HL-60 (cell line): ENCODE measurements at regions not wholly inside any gene's neighbourhood (a gene's known extent, or its start where the extent isn't known, plus 50 kb on each side); places are given as distances from the start of the nearest gene placed in this dataset.

ENCODE experiments used
- CTCF ChIP-seq: IDR thresholded peaks from one replicate; pipeline ENCODE4 v1.5.1; 2011; ENCODE audit warnings: low read length, control low read depth, inconsistent platforms; ENCODE audit not compliant: insufficient read depth
- POLR2AphosphoS5 ChIP-seq: IDR thresholded peaks from 2 replicates; pipeline ENCODE4 v1.6.1; 2012; ENCODE audit warnings: low read depth
- SPI1 ChIP-seq: IDR thresholded peaks from 2 replicates; pipeline ENCODE4 v1.6.1; 2012; ENCODE audit warnings: low read depth, mild to moderate bottlenecking, borderline replicate concordance
- TF ChIP-seq, protein P1 (sequence below): IDR thresholded peaks from 2 replicates; pipeline ENCODE4 v1.6.1; 2012; ENCODE audit warnings: low read depth; ENCODE audit not compliant: insufficient replicate concordance

DNA sequence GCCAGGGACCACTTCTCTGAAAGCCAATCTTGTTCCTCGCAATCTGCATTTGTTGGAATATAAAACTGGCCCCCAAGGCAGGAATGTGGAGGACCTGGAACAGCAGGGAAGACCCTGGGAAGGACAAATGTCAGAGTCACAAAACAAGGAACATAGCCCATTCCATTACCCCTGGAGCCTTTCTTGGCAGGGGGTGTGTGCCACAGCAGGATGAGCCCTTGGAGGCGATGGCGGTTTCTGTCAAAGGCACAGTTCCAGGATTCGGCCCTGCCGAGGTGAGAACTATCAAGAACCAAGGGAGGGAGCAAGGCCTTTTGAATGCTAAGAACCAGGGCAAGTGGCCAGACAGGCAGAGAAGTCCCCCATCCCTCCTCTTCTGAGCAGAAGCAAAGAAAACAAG is 204.3 kb downstream of the TRIM29 start:
- no peak for TF ChIP-seq POLR2AphosphoS5
- TF ChIP-seq CTCF, result no peak
- TF ChIP-seq, protein P1, sequence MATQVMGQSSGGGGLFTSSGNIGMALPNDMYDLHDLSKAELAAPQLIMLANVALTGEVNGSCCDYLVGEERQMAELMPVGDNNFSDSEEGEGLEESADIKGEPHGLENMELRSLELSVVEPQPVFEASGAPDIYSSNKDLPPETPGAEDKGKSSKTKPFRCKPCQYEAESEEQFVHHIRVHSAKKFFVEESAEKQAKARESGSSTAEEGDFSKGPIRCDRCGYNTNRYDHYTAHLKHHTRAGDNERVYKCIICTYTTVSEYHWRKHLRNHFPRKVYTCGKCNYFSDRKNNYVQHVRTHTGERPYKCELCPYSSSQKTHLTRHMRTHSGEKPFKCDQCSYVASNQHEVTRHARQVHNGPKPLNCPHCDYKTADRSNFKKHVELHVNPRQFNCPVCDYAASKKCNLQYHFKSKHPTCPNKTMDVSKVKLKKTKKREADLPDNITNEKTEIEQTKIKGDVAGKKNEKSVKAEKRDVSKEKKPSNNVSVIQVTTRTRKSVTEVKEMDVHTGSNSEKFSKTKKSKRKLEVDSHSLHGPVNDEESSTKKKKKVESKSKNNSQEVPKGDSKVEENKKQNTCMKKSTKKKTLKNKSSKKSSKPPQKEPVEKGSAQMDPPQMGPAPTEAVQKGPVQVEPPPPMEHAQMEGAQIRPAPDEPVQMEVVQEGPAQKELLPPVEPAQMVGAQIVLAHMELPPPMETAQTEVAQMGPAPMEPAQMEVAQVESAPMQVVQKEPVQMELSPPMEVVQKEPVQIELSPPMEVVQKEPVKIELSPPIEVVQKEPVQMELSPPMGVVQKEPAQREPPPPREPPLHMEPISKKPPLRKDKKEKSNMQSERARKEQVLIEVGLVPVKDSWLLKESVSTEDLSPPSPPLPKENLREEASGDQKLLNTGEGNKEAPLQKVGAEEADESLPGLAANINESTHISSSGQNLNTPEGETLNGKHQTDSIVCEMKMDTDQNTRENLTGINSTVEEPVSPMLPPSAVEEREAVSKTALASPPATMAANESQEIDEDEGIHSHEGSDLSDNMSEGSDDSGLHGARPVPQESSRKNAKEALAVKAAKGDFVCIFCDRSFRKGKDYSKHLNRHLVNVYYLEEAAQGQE, result no peak
- no peak for TF ChIP-seq SPI1
